ENCODE measurements at regions not wholly inside any gene's neighbourhood (a gene's known extent, or its start where the extent isn't known, plus 50 kb on each side); places are given as distances from the start of the nearest gene placed in this dataset.

GRCh38 chr6:44776344-44776743 is 388.8 kb downstream of the CDC5L start:
- Histone ChIP-seq H3K14ac (ENCODE audit: insufficient read depth, low read length) (no peak overlapping the region), H4K8ac (replicated peaks; ENCODE audit: insufficient read length, low read depth, low read length) (no peak overlapping the region), H3K18ac (ENCODE audit: insufficient read length, low read depth, low read length) (no peak overlapping the region), H3K79me2 (ENCODE audit: insufficient read depth, low read length) (no peaks in the 10 kb centered on the region), H3K56ac (ENCODE audit: insufficient read length, low read depth, low read length) (no peak overlapping the region), H3T11ph (ENCODE audit: low read length) (no peak overlapping the region), H2BK12ac (ENCODE audit: insufficient read length, low read depth, low read length) (no peak overlapping the region), H3K9ac (ENCODE audit: extremely low read depth, insufficient read length, low read length) (no peak overlapping the region), H2BK120ac (ENCODE audit: low read depth, low read length, poor library complexity, severe bottlenecking) (no peak overlapping the region), H3K9me3 (ENCODE audit: control insufficient read depth, low read depth, low read length) (no peaks in the 10 kb centered on the region), H3K4me2 (ENCODE audit: insufficient read depth, insufficient read length, low read length) (no peak overlapping the region), H2AK5ac (ENCODE audit: insufficient read length, low read length) (no peak overlapping the region), H3K4me1 (ENCODE audit: insufficient read depth, low read length) (no peaks in the 10 kb centered on the region; the same call in 1 of the 2 replicates), H3K27ac (ENCODE audit: insufficient read length, low read depth, low read length) (no peak overlapping the region), H3K79me1 (ENCODE audit: insufficient read depth, low read depth, low read length, poor library complexity, severe bottlenecking) (no peaks in the 10 kb centered on the region), H3K23me2 (ENCODE audit: insufficient read length, low read depth, low read length, poor library complexity, severe bottlenecking) (no peaks in the 10 kb centered on the region), H2AFZ (ENCODE audit: low read length) (no peak overlapping the region), H2BK15ac (ENCODE audit: low read depth, low read length) (no peak overlapping the region), H4K5ac (ENCODE audit: insufficient read length, low read depth, low read length) (no peak overlapping the region), H3K4ac (ENCODE audit: low read depth, low read length) (no peak overlapping the region), H3K23ac (ENCODE audit: insufficient read length, low read depth, low read length) (no peak overlapping the region), H2BK20ac (ENCODE audit: low read depth, low read length, poor library complexity, severe bottlenecking) (no peak overlapping the region), H4K20me1 (ENCODE audit: control insufficient read depth, insufficient read depth, insufficient read length) (no peaks in the 10 kb centered on the region), H2BK5ac (ENCODE audit: insufficient read length, low read length) (no peak overlapping the region), H3K27me3 (ENCODE audit: insufficient read depth, low read length) (no peaks in the 10 kb centered on the region), H4K91ac (ENCODE audit: insufficient read length, low read depth, low read length) (no peak overlapping the region)
- no peak for DNase-seq
- Mint-ChIP-seq H3K27me3 (ENCODE audit: low read depth) (peaks cover 2% of the 10 kb centered on the region; the same call in 1 of the 2 replicates), H3K4me3 (no peak overlapping the region), H3K9me3 (peaks cover 0 to 3% of the 10 kb centered on the region in 2 experiments; a peak in 3 of 5 replicates), H3K27ac (no peak overlapping the region), H3K4me1 (peaks cover 27 to 28% of the 10 kb centered on the region in 2 experiments), H3K36me3 (ENCODE audit: insufficient read depth in 1 of 3, low read depth in 3 of 3) (peaks cover 0 to 11% (median 2%) of the 10 kb centered on the region in 3 experiments; a peak in 2 of 7 replicates)
- TF ChIP-seq, protein P1, sequence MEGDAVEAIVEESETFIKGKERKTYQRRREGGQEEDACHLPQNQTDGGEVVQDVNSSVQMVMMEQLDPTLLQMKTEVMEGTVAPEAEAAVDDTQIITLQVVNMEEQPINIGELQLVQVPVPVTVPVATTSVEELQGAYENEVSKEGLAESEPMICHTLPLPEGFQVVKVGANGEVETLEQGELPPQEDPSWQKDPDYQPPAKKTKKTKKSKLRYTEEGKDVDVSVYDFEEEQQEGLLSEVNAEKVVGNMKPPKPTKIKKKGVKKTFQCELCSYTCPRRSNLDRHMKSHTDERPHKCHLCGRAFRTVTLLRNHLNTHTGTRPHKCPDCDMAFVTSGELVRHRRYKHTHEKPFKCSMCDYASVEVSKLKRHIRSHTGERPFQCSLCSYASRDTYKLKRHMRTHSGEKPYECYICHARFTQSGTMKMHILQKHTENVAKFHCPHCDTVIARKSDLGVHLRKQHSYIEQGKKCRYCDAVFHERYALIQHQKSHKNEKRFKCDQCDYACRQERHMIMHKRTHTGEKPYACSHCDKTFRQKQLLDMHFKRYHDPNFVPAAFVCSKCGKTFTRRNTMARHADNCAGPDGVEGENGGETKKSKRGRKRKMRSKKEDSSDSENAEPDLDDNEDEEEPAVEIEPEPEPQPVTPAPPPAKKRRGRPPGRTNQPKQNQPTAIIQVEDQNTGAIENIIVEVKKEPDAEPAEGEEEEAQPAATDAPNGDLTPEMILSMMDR (conservative IDR thresholded peaks at IDR 0.05): no peak

Measured in H9 (cell line).